22Rv1 (cell line): ENCODE measurements at regions not wholly inside any gene's neighbourhood (a gene's known extent, or its start where the extent isn't known, plus 50 kb on each side); places are given as distances from the start of the nearest gene placed in this dataset.

Experiments
- ZFX ChIP-seq: fragments of 450-650 bp; IDR thresholded peaks from 2 replicates; pipeline ENCODE4 v1.6.1; 2017; ENCODE audit warnings: antibody characterized with exemption, borderline replicate concordance
- TF ChIP-seq, protein P1 (sequence below): fragments of 450-650 bp; IDR thresholded peaks from 2 replicates; pipeline ENCODE4 v1.5.1; 2017; ENCODE audit warnings: mild to moderate bottlenecking

DNA sequence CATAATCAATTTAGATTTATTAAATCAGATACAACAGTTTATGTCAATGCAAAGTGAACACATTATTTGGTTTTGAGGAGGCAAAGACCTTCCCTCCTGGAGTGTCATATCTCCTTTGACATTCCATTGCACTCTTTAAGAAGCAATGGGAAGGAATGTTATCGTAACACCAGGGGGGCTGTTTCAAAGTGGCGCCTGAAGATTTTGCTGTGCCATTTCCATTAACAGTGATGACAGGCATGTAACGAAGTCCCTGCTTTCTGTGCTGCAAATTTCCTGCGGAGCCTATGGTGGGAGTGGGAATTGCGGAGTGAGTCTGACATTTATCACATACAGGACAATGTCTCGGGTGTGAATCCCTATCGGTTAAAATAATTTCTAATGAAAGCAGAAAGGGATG is 499.6 kb upstream of the RAB6C start:
- TF ChIP-seq, protein P1, sequence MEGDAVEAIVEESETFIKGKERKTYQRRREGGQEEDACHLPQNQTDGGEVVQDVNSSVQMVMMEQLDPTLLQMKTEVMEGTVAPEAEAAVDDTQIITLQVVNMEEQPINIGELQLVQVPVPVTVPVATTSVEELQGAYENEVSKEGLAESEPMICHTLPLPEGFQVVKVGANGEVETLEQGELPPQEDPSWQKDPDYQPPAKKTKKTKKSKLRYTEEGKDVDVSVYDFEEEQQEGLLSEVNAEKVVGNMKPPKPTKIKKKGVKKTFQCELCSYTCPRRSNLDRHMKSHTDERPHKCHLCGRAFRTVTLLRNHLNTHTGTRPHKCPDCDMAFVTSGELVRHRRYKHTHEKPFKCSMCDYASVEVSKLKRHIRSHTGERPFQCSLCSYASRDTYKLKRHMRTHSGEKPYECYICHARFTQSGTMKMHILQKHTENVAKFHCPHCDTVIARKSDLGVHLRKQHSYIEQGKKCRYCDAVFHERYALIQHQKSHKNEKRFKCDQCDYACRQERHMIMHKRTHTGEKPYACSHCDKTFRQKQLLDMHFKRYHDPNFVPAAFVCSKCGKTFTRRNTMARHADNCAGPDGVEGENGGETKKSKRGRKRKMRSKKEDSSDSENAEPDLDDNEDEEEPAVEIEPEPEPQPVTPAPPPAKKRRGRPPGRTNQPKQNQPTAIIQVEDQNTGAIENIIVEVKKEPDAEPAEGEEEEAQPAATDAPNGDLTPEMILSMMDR: no peak
- TF ChIP-seq ZFX: no peak
